Esophagus squamous epithelium (tissue), 5 donors: ENCODE measurements at regions not wholly inside any gene's neighbourhood (a gene's known extent, or its start where the extent isn't known, plus 50 kb on each side); places are given as distances from the start of the nearest gene placed in this dataset.

Source experiments
- DNase-seq: peaks from one replicate; lab custom pipeline; 2025; lab: John Stamatoyannopoulos, UW
- H3K27ac ChIP-seq, 4 donors: fragments of 200-600 bp; sonication (generic); one replicate each; pipeline ENCODE4 v1.5.1; 2016 to 2019; ENCODE audit warnings: mild to moderate bottlenecking in 1 of 4
- H3K27me3 ChIP-seq, 4 donors: fragments of 200-600 bp; sonication (generic); 1 replicate in 3 of 4; 2 replicates in 1 of 4; pipeline versions ENCODE4 v1.5.1 to v1.6.0; 2017 to 2021; ENCODE audit warnings: antibody characterized with exemption in 1 of 4
- H3K36me3 ChIP-seq, 3 donors: fragments of 200-600 bp; sonication (generic); one replicate each; pipeline ENCODE4 v1.5.1; 2016 to 2019
- H3K4me1 ChIP-seq, 3 donors: fragments of 200-600 bp; sonication (generic); one replicate each; pipeline ENCODE4 v1.5.1; 2017 to 2019
- H3K4me3 ChIP-seq, 4 donors: fragments of 200-600 bp; sonication (generic); 1 replicate in 3 of 4; 2 replicates in 1 of 4; pipeline ENCODE4 v1.5.1; 2016 to 2019; ENCODE audit warnings: mild to moderate bottlenecking in 2 of 4, moderate library complexity in 1 of 4
- H3K9me3 ChIP-seq, 3 donors: fragments of 200-600 bp; sonication (generic); one replicate each; pipeline ENCODE4 v1.5.1; 2016 to 2019
- POLR2A ChIP-seq, 4 donors: fragments of 450-650 bp; IDR thresholded peaks; one replicate each; pipeline ENCODE4 v1.6.1; 2017; ENCODE audit warnings: antibody characterized with exemption in 4 of 4, mild to moderate bottlenecking in 4 of 4, moderate library complexity in 3 of 4
- WGBS, 2 donors: methylation state at CpG; one replicate each; pipeline ENCODE4 v1.1.5; 2018; 5-methylcytosine and 5-hydroxymethylcytosine counted together
- intact Hi-C: fragments of 100-400 bp; cut with DNase I; formaldehyde crosslinking; loops from one replicate; pipeline ENCODE4 v1.15.0; 2022
- TF ChIP-seq, protein P1 (sequence below), 6 experiments: fragments of 450-650 bp in 4 of 6; fragments of 200-600 bp in 2 of 6; sonication (generic) in 2 of 6; IDR thresholded peaks; one replicate each; pipeline ENCODE4 v1.5.1; 2016 to 2019; ENCODE audit warnings: antibody characterized with exemption in 6 of 6, mild to moderate bottlenecking in 4 of 6, moderate library complexity in 4 of 6
- donor health status: DM: yes; HTN: yes; CAD: no.

DNA sequence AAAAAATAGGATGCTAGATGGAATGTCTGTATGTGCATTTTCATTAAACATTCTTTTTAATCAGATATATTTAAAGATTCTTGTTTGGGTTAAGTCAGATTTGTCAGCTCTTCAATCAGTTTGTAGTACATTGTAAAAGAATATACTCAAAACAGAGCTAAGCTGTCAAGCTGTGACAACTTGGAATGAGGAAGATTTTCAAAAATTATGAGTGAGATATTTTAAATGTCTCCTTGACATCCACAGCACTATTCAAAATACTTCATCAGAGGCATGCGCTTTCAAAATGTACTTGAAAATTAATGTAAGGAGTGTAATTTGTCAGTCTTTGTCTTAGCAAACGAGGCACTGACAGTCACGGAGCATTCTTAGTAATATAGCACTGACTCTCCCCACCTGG lies 182.0 kb downstream of the MAT2B start:
- H3K27ac ChIP-seq: no peak overlapping the region
- H3K4me1 ChIP-seq: no peaks in the 10 kb centered on the region
- H3K27me3 ChIP-seq: no peaks in the 10 kb centered on the region
- H3K9me3 ChIP-seq: no peaks in the 10 kb centered on the region
- H3K4me3 ChIP-seq: no peak overlapping the region
- DNase-seq: no peak
- intact Hi-C loops: no loop called here
- no peak for TF ChIP-seq POLR2A (IDR thresholded peaks at IDR 0.05)
- TF ChIP-seq, protein P1, sequence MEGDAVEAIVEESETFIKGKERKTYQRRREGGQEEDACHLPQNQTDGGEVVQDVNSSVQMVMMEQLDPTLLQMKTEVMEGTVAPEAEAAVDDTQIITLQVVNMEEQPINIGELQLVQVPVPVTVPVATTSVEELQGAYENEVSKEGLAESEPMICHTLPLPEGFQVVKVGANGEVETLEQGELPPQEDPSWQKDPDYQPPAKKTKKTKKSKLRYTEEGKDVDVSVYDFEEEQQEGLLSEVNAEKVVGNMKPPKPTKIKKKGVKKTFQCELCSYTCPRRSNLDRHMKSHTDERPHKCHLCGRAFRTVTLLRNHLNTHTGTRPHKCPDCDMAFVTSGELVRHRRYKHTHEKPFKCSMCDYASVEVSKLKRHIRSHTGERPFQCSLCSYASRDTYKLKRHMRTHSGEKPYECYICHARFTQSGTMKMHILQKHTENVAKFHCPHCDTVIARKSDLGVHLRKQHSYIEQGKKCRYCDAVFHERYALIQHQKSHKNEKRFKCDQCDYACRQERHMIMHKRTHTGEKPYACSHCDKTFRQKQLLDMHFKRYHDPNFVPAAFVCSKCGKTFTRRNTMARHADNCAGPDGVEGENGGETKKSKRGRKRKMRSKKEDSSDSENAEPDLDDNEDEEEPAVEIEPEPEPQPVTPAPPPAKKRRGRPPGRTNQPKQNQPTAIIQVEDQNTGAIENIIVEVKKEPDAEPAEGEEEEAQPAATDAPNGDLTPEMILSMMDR (IDR thresholded peaks at IDR 0.05): no peak
- WGBS, 2 donors: 57 to 71% methylated on average over 3 of the region's 3 CpGs
- no peaks in the 10 kb centered on the region for H3K36me3 ChIP-seq

DNA sequence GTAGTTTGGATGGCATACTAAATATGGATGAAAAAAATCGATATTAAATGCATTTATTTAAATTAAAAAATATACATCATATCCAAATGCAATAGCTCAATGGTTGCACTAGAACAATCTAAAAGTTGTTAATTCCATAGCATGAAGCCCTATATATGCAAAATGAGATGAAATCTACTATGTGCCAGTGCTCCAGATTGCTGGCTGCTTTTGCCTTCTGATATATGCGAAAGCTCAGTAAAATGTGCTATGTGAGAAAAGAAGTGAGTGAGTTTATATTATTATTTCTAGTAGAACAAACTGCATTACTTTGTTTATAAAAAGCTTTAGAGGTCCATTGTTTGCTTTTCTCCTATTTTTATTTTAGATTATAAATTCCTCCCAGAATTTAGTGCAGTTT lies 186.7 kb downstream of the MAT2B start:
- H3K27me3 ChIP-seq: no peaks in the 10 kb centered on the region
- 85 to 92% methylated on average over 2 of the region's 2 CpGs for WGBS, 2 donors
- TF ChIP-seq, protein P1 (IDR thresholded peaks at IDR 0.05): no peak
- TF ChIP-seq POLR2A (IDR thresholded peaks at IDR 0.05): no peak
- no peak for DNase-seq
- no peak overlapping the region for H3K4me3 ChIP-seq
- intact Hi-C loops: no loop called here
- no peaks in the 10 kb centered on the region for H3K9me3 ChIP-seq
- H3K4me1 ChIP-seq: no peaks in the 10 kb centered on the region
- no peak overlapping the region for H3K27ac ChIP-seq
- H3K36me3 ChIP-seq: no peaks in the 10 kb centered on the region

DNA sequence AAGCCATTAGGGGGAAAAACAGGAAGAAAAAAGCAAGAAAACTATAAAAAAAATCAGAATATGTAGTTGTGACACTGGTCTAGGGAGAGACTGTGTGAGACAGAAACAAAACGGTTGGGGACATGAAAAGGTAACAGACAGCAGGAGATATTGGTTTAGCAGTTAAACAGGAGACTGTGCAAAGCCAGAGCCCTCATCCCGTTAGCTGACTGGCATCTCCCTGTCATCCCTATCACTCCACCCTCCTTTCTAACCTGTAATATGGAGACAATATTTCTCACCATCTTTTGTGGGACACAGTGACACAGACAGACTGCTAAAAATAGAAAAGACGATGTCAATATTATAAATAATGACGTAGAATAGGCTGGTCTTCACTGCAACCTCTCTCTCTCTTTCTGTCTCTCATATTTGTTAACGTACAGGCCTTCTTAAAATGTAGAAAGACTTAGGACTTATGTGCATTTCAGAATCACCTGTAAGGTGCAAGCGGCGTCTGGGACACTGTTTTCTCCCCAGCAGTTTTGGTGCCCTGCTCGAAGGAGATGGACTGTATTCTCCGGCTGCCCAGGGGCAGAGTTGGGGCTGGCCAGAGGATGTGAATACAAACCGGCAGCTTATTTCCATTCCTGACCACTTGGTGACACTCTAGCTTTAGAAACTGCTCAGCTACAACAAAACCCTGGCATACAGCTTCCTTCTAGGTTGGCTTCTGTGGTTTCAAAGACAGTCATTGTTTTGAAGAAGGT lies 190.6 kb downstream of the MAT2B start:
- H3K36me3 ChIP-seq: no peaks in the 10 kb centered on the region
- no peaks in the 10 kb centered on the region for H3K27me3 ChIP-seq
- intact Hi-C loops: no loop called here
- no peaks in the 10 kb centered on the region for H3K4me1 ChIP-seq
- DNase-seq: no peak
- H3K4me3 ChIP-seq: no peak overlapping the region
- H3K27ac ChIP-seq: no peak overlapping the region
- WGBS, 2 donors: 32 to 33% methylated on average over 10 of the region's 10 CpGs
- no peaks in the 10 kb centered on the region for H3K9me3 ChIP-seq
- no peak for TF ChIP-seq POLR2A (IDR thresholded peaks at IDR 0.05)
- TF ChIP-seq, protein P1 (IDR thresholded peaks at IDR 0.05): peak in 4 of 6 experiments; percentile 22 to 50 (median 42)

DNA sequence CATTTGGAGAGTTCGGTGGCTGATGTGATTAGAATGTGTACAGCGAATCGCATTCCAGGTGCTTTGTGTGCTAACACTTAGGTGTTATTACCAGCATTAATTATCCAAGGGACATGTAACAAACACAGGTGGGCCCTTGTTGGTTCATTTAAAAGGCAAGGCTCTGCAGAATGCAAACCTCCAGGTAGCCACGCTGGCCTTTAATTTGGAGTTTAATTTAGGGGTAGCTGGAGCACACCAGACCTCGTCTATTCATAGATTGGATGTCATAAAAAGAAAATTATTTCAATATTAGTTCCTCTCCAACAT lies 191.1 kb downstream of the MAT2B start:
- no peaks in the 10 kb centered on the region for H3K9me3 ChIP-seq
- no peak overlapping the region for H3K4me3 ChIP-seq
- intact Hi-C loops: no loop called here
- no peaks in the 10 kb centered on the region for H3K27me3 ChIP-seq
- no peak overlapping the region for H3K27ac ChIP-seq
- no peaks in the 10 kb centered on the region for H3K36me3 ChIP-seq
- TF ChIP-seq POLR2A (IDR thresholded peaks at IDR 0.05): no peak
- TF ChIP-seq, protein P1 (IDR thresholded peaks at IDR 0.05): no peak
- DNase-seq: no peak
- H3K4me1 ChIP-seq: no peaks in the 10 kb centered on the region
- WGBS, 2 donors: 31% methylated on average over 5 of the region's 5 CpGs

DNA sequence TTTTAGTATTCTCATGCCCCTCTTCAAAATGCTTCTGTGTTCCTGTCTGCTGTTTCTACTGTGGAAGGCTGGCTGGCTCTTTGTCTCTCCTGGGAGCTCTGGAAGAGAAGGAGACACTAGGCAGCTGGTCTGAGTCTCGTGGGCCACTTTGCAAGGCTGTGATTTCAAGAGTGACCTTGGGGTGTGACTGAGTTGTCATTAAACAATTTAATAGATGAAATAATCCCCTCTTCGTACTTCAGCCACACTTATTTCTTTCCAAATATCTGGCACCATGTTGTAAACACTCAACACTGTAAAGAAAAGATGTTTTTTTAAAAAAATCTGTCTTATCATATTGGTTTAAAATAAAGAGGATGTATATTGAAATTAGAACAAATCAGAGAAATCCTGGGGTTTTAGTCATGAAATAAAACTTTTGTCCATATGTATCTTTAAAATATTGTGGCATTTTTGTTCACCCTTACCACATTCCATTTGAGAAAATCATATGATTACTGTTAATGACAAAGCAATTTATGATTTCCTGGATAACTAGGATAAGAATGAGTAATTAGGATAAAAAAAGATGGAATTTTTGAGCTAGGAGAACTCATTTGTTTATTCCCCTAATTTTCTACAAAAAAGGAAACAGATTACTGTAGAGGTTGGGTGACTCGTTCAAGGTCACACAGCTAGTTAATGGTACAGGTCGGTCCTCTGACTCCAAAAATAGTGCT lies 200.8 kb downstream of the MAT2B start:
- DNase-seq: no peak
- 41 to 42% methylated on average over 4 of the region's 4 CpGs for WGBS, 2 donors
- intact Hi-C loops: no loop called here

More for the DNA sequence above, 200.8 kb downstream of the MAT2B start:
- Histone ChIP-seq H3K27me3 (no peaks in the 10 kb centered on the region), H3K4me1 (no peaks in the 10 kb centered on the region), H3K36me3 (no peaks in the 10 kb centered on the region), H3K9me3 (no peaks in the 10 kb centered on the region), H3K4me3 (no peak overlapping the region), H3K27ac (no peak overlapping the region)
- no peak for TF ChIP-seq POLR2A (IDR thresholded peaks at IDR 0.05)
- TF ChIP-seq, protein P1 (IDR thresholded peaks at IDR 0.05): no peak
